BJ (cell line): ENCODE measurements at regions not wholly inside any gene's neighbourhood (a gene's known extent, or its start where the extent isn't known, plus 50 kb on each side); places are given as distances from the start of the nearest gene placed in this dataset.

ENCODE experiments used
- CTCF ChIA-PET: fragments of 350-600 bp; formaldehyde crosslinking; extraction: SDS; loops from one replicate; lab custom pipeline; 2021; ENCODE audit warnings: antibody characterized with exemption, inconsistent platforms; lab: Yijun Ruan, JAX
- POLR2A ChIA-PET: fragments of 300-600 bp; sonication (Branson Sonifier 250); formaldehyde crosslinking; extraction: SDS; loops from one replicate; lab custom pipeline; 2021; ENCODE audit warnings: antibody characterized with exemption; lab: Charles Lee
- DNase-seq: peaks from one replicate; pipeline ENCODE4 v3.0.0-alpha.2; 2011; ENCODE audit warnings: low read depth
- H3K27me3 ChIP-seq: 2 replicates; pipeline ENCODE4 v1.6.0; 2011; ENCODE audit warnings: low read length; ENCODE audit not compliant: control insufficient read depth, insufficient read depth
- H3K36me3 ChIP-seq: 2 replicates; pipeline ENCODE4 v1.5.1; 2011; ENCODE audit warnings: low read length; ENCODE audit not compliant: control insufficient read depth, insufficient read depth
- H3K4me3 ChIP-seq: 2 replicates; pipeline ENCODE4 v1.5.1; 2011; ENCODE audit warnings: low read depth, mild to moderate bottlenecking, control low read depth, low read length
- CTCF ChIP-seq: IDR thresholded peaks from 2 replicates; pipeline ENCODE4 v1.5.1; 2011; ENCODE audit warnings: low read depth, mild to moderate bottlenecking, control low read depth, inconsistent platforms, low read length, moderate library complexity; ENCODE audit not compliant: insufficient read depth

GRCh38 chr14:28571636-28572035 is 195.0 kb upstream of the FOXG1 start:
- ChIA-PET CTCF (no interaction called here), POLR2A (no interaction called here)
- no peak for TF ChIP-seq CTCF
- H3K27me3 ChIP-seq: no peaks in the 10 kb centered on the region
- no peaks in the 10 kb centered on the region for H3K36me3 ChIP-seq
- no peak overlapping the region for H3K4me3 ChIP-seq
- no peak for DNase-seq

DNA sequence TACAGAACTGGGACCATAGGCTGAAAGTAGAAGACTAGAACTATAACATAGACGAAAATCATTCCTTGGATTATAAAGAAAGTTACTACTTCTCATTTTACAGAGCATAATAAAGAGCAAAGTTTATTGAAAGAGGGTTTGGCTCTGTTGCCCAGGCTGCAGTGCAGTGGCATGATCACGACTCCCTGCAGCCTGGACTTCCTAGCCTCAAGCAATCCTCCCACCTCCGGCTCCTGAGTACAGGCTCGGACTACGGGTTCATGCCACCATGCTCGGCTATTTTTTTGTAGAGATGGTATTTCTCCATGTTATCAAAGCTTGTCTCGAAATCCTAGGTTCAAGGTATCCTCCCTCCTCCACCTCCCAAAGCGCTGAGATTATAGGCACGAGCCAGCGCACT is 190.1 kb upstream of the FOXG1 start:
- no peaks in the 10 kb centered on the region for H3K36me3 ChIP-seq
- no peak overlapping the region for H3K4me3 ChIP-seq
- DNase-seq: no peak
- no peaks in the 10 kb centered on the region for H3K27me3 ChIP-seq
- TF ChIP-seq CTCF: no peak
- ChIA-PET POLR2A (no interaction called here), CTCF (no interaction called here)

GRCh38 chr14:28577187-28577586 is 189.4 kb upstream of the FOXG1 start:
- DNase-seq: no peak
- Histone ChIP-seq H3K4me3 (no peak overlapping the region), H3K36me3 (no peaks in the 10 kb centered on the region), H3K27me3 (no peaks in the 10 kb centered on the region)
- TF ChIP-seq CTCF: no peak
- POLR2A ChIA-PET: no interaction called here
- CTCF ChIA-PET: no interaction called here

- ChIA-PET CTCF (no interaction called here), POLR2A (no interaction called here)
- Histone ChIP-seq H3K4me3 (no peak overlapping the region), H3K36me3 (no peaks in the 10 kb centered on the region), H3K27me3 (no peaks in the 10 kb centered on the region)
- no peak for TF ChIP-seq CTCF
- no peak for DNase-seq
Observed at GRCh38 chr14:28577711-28578131, 188.9 kb upstream of the FOXG1 start.

DNA sequence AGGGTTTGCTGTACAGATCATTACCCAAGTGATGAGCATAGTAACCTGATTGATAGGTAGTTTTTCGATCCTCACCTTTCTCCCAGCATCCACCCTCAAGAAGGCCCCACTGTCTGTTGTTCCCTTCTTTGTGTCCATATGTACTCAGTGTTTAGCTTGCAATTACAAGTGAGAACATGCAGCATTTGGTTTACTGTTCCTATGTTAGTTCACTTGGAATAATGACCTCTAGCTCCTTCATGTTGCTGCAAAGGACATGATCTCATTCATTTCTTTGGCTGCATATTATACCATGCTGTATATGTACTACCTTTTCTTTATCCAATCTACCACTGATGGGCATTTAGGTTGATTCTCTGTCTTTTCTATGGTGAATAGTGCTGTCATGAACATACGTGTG is 181.6 kb upstream of the FOXG1 start:
- no peaks in the 10 kb centered on the region for H3K27me3 ChIP-seq
- H3K36me3 ChIP-seq: no peaks in the 10 kb centered on the region
- ChIA-PET CTCF (no interaction called here), POLR2A (no interaction called here)
- TF ChIP-seq CTCF: no peak
- DNase-seq: no peak
- H3K4me3 ChIP-seq: no peak overlapping the region

DNA sequence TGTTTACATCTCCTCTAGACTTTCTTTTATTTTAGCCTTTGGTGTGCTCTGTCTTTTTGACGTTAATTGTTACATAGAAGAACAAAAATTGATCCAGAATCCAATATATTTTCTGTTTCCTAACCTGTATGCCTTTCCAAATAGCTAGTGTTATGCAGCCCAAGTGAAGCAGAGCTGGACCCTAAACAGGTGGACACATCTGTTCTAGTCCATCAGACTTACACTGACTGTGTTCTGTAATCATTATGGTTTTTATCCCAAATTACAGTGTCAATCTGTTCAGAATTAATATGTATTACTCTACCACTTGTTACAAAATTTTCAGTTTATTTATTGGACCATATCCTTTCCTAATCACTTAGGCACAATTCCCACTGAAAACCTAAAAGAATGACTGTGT is 176.8 kb upstream of the FOXG1 start:
- POLR2A ChIA-PET: no interaction called here
- no peak overlapping the region for H3K4me3 ChIP-seq
- no peaks in the 10 kb centered on the region for H3K36me3 ChIP-seq
- no peak for TF ChIP-seq CTCF
- no peaks in the 10 kb centered on the region for H3K27me3 ChIP-seq
- CTCF ChIA-PET: no interaction called here
- no peak for DNase-seq
